ENCODE measurements at regions not wholly inside any gene's neighbourhood (a gene's known extent, or its start where the extent isn't known, plus 50 kb on each side); places are given as distances from the start of the nearest gene placed in this dataset.
"Not testable (repeated sequence)": the region's sequence is repeated elsewhere in the genome, so short reads cannot be mapped to it uniquely, and the experiment has no call there.

GRCh38 chr9:64499541-64499940 is 785.5 kb downstream of the FOXD4L5 start:
- DNase-seq = not testable (repeated sequence)

GRCh38 chr9:64498409-64498808 is 786.6 kb downstream of the FOXD4L5 start:
- not testable (repeated sequence) for DNase-seq

- not testable (repeated sequence) for DNase-seq
These were observed 796.5 kb downstream of the FOXD4L5 start for GRCh38 chr9:64488544-64488943.

- not testable (repeated sequence) for DNase-seq
These were observed 798.9 kb downstream of the FOXD4L5 start for GRCh38 chr9:64486067-64486466.

GRCh38 chr9:64479095-64479494 is 805.9 kb downstream of the FOXD4L5 start:
- DNase-seq = peak; percentile 50

- not testable (repeated sequence) for DNase-seq
These were observed 816.1 kb downstream of the FOXD4L5 start for GRCh38 chr9:64468943-64469342.

- not testable (repeated sequence) for DNase-seq
These were observed 818.9 kb downstream of the FOXD4L5 start for GRCh38 chr9:64466052-64466599.

GRCh38 chr9:64461885-64462284 is 823.1 kb downstream of the FOXD4L5 start:
- DNase-seq = not testable (repeated sequence)

- DNase-seq = not testable (repeated sequence)
These were observed 826.4 kb downstream of the FOXD4L5 start for GRCh38 chr9:64458642-64459041.

GRCh38 chr9:64455107-64455648 is 829.8 kb downstream of the FOXD4L5 start:
- not testable (repeated sequence) for DNase-seq

GRCh38 chr9:64452134-64452533 is 832.9 kb downstream of the FOXD4L5 start:
- not testable (repeated sequence) for DNase-seq

GRCh38 chr9:64450654-64451053 is 834.4 kb downstream of the FOXD4L5 start:
- not testable (repeated sequence) for DNase-seq

GRCh38 chr9:64449025-64449424 is 836.0 kb downstream of the FOXD4L5 start:
- not testable (repeated sequence) for DNase-seq

- not testable (repeated sequence) for DNase-seq
These were observed 840.0 kb downstream of the FOXD4L5 start for GRCh38 chr9:64444909-64445525.

- DNase-seq = not testable (repeated sequence)
These were observed 845.3 kb downstream of the FOXD4L5 start for GRCh38 chr9:64439747-64440146.
